ENCODE measurements at regions not wholly inside any gene's neighbourhood (a gene's known extent, or its start where the extent isn't known, plus 50 kb on each side); places are given as distances from the start of the nearest gene placed in this dataset.

DNA sequence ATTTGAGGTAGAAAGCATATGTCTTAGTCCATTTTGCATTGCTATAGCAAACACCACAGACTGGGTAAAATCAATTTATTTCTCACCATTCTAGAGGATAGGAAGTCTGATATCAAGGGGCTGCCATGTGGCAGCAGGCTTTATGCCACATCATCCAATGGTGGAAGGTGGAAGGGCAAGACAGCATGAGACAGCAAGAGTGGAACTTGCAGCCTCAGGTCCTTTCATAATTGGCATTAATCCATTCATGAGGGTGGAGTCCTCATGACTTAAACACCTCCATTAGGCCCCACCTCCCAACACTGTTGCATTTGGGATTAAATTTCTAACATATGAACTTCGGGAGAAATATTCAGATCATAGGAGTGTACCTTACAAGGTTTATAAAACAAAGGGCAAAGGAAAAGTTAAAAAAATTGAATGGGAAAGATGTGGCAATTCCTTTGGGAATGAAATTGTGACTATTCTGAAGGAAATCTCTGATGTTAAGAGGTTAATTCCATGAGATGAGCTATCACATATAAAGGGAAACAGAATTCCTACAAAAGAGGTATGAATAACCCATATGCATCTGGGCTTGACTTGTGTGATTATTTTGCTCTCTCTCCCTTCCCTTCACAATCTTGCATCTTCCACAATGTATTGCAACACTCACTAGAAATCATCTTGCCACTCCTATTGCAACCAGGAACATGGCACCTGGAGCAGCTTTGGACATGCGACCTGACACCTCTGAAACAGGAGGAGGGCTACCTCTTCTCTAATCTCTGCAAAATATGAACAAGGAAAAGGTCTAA lies 507.8 kb downstream of the EPHA4 start:
- TF ChIP-seq EZH2phosphoT487 (IDR thresholded peaks at IDR 0.05; ENCODE audit: borderline replicate concordance, low read length) (no peak), CTCF (conservative IDR thresholded peaks at IDR 0.05; ENCODE audit: low read depth, low read length) (no peak)
- H4K20me1 ChIP-seq (ENCODE audit: low read length): no peaks in the 10 kb centered on the region
- no peak for DNase-seq
- CTCF ChIA-PET: no interaction called here
- no peaks in the 10 kb centered on the region for H3K79me2 ChIP-seq (ENCODE audit: low read length)
- no peak overlapping the region for H3K4me2 ChIP-seq (ENCODE audit: low read length)
- ATAC-seq: no peak
- intact Hi-C loops (cut with micrococcal nuclease): no loop called here
- H3K9me3 ChIP-seq (ENCODE audit: low read length): no peaks in the 10 kb centered on the region
- H3K4me1 ChIP-seq (ENCODE audit: insufficient read depth, low read length): no peaks in the 10 kb centered on the region
- H3K36me3 ChIP-seq (ENCODE audit: low read depth, low read length): no peaks in the 10 kb centered on the region
- BruUV-seq (replicated peaks): no TSS peak
- H3K27me3 ChIP-seq (ENCODE audit: low read length): no peaks in the 10 kb centered on the region
- H3K4me3 ChIP-seq (ENCODE audit: low read length): no peak overlapping the region
- no peaks in the 10 kb centered on the region for H3F3A ChIP-seq (ENCODE audit: low read length, unreplicated experiment)
- POLR2A ChIA-PET (ENCODE audit: unreplicated experiment): no interaction called here
- no peak overlapping the region for H2AFZ ChIP-seq (ENCODE audit: low read length)
- H3K9ac ChIP-seq (ENCODE audit: low read length): no peak overlapping the region
- H3K9me2 ChIP-seq (replicated peaks; ENCODE audit: low read length): no peaks in the 10 kb centered on the region
- no peak overlapping the region for H3K27ac ChIP-seq (ENCODE audit: low read length)

GRCh38 chr2:221064880-221065279 lies 507.2 kb downstream of the EPHA4 start:
- no peaks in the 10 kb centered on the region for H3K36me3 ChIP-seq (ENCODE audit: low read depth, low read length)

More at GRCh38 chr2:221064880-221065279, 507.2 kb downstream of the EPHA4 start:
- Histone ChIP-seq H3K27me3 (ENCODE audit: low read length) (no peaks in the 10 kb centered on the region), H3F3A (ENCODE audit: low read length, unreplicated experiment) (no peaks in the 10 kb centered on the region), H3K27ac (ENCODE audit: low read length) (no peak overlapping the region), H3K9me3 (ENCODE audit: low read length) (no peaks in the 10 kb centered on the region), H3K79me2 (ENCODE audit: low read length) (no peaks in the 10 kb centered on the region), H4K20me1 (ENCODE audit: low read length) (no peaks in the 10 kb centered on the region), H3K4me1 (ENCODE audit: insufficient read depth, low read length) (no peaks in the 10 kb centered on the region), H3K4me3 (ENCODE audit: low read length) (no peak overlapping the region), H3K4me2 (ENCODE audit: low read length) (no peak overlapping the region), H3K9me2 (replicated peaks; ENCODE audit: low read length) (no peaks in the 10 kb centered on the region), H2AFZ (ENCODE audit: low read length) (no peak overlapping the region), H3K9ac (ENCODE audit: low read length) (no peak overlapping the region)
- DNase-seq: no peak
- POLR2A ChIA-PET (ENCODE audit: unreplicated experiment): no interaction called here
- CTCF ChIA-PET: no interaction called here
- intact Hi-C loops (cut with micrococcal nuclease): no loop called here
- BruUV-seq (replicated peaks): no TSS peak
- TF ChIP-seq EZH2phosphoT487 (IDR thresholded peaks at IDR 0.05; ENCODE audit: borderline replicate concordance, low read length): no peak
- TF ChIP-seq EZH2 (IDR thresholded peaks at IDR 0.05; ENCODE audit: low read length, unreplicated experiment): no peak
- TF ChIP-seq CTCF (conservative IDR thresholded peaks at IDR 0.05; ENCODE audit: low read depth, low read length): no peak
- ATAC-seq: no peak
